Liver (tissue), 8 donors: ENCODE measurements at regions not wholly inside any gene's neighbourhood (a gene's known extent, or its start where the extent isn't known, plus 50 kb on each side); places are given as distances from the start of the nearest gene placed in this dataset.

Experiments used
- DNase-seq: peaks from one replicate; pipeline ENCODE4 v3.0.0-alpha.2; 2017; ENCODE audit warnings: low spot score
- H3K27ac ChIP-seq, 2 donors: one replicate each; pipeline ENCODE4 v1.7.0; 2013; ENCODE audit warnings: inconsistent platforms in 2 of 2, low read length in 2 of 2, control low read depth in 1 of 2, low read depth in 1 of 2, mild to moderate bottlenecking in 1 of 2
- H3K27me3 ChIP-seq, 4 donors: one replicate each; pipeline versions ENCODE4 v1.6.1 to v1.7.0; 2013; ENCODE audit warnings: low read length in 3 of 4, inconsistent platforms in 1 of 4, mild to moderate bottlenecking in 1 of 4, moderate library complexity in 1 of 4; ENCODE audit not compliant: control insufficient read depth in 4 of 4, insufficient read depth in 4 of 4
- H3K36me3 ChIP-seq, 4 donors: one replicate each; pipeline versions ENCODE4 v1.6.1 to v1.7.0; 2013; ENCODE audit warnings: low read length in 3 of 4, mild to moderate bottlenecking in 3 of 4, low read depth in 1 of 4, moderate library complexity in 1 of 4; ENCODE audit not compliant: control insufficient read depth in 4 of 4, insufficient read depth in 3 of 4
- H3K4me1 ChIP-seq, 4 donors: one replicate each; pipeline versions ENCODE4 v1.6.1 to v1.7.0; 2013; ENCODE audit warnings: low read length in 3 of 4, mild to moderate bottlenecking in 3 of 4, moderate library complexity in 1 of 4; ENCODE audit not compliant: control insufficient read depth in 4 of 4, insufficient read depth in 4 of 4
- H3K4me3 ChIP-seq, 3 donors: one replicate each; pipeline versions ENCODE4 v1.6.1 to v1.7.0; 2013; ENCODE audit warnings: low read length in 3 of 3, control low read depth in 1 of 3, low read depth in 1 of 3, mild to moderate bottlenecking in 1 of 3
- H3K9ac ChIP-seq, 2 donors: one replicate each; pipeline ENCODE4 v1.7.0; 2013; ENCODE audit warnings: low read length in 2 of 2, mild to moderate bottlenecking in 2 of 2, moderate library complexity in 2 of 2, control low read depth in 1 of 2, low read depth in 1 of 2
- H3K9me3 ChIP-seq, 4 donors: one replicate each; pipeline versions ENCODE4 v1.6.1 to v1.7.0; 2013; ENCODE audit warnings: low read length in 3 of 4; ENCODE audit not compliant: control insufficient read depth in 4 of 4
- ATF3 ChIP-seq: IDR thresholded peaks from 2 replicates; pipeline ENCODE4 v1.6.1; 2016; ENCODE audit warnings: antibody characterized with exemption
- EGR1 ChIP-seq, 2 donors: IDR thresholded peaks; 2 replicates each; pipeline ENCODE4 v1.6.1; 2016 to 2018; ENCODE audit warnings: antibody characterized with exemption in 2 of 2, low read depth in 2 of 2
- FOXA1 ChIP-seq: IDR thresholded peaks from 2 replicates; pipeline ENCODE4 v1.6.1; 2016; ENCODE audit warnings: antibody characterized with exemption
- FOXA2 ChIP-seq: IDR thresholded peaks from 2 replicates; pipeline ENCODE4 v1.6.1; 2016; ENCODE audit warnings: antibody characterized with exemption
- GABPA ChIP-seq, 2 donors: IDR thresholded peaks in 1 of 2; conservative IDR thresholded peaks in 1 of 2; 2 replicates each; pipeline ENCODE4 v1.6.1; 2016; ENCODE audit warnings: antibody characterized with exemption in 2 of 2, mild to moderate bottlenecking in 1 of 2, moderate library complexity in 1 of 2
- HNF4A ChIP-seq, 2 donors: conservative IDR thresholded peaks; 2 replicates each; pipeline ENCODE4 v1.6.1; 2016; ENCODE audit warnings: antibody characterized with exemption in 2 of 2, mild to moderate bottlenecking in 2 of 2
- HNF4G ChIP-seq: IDR thresholded peaks from 2 replicates; pipeline ENCODE4 v1.6.1; 2016; ENCODE audit warnings: antibody characterized with exemption
- JUND ChIP-seq, 2 donors: IDR thresholded peaks; 2 replicates each; pipeline ENCODE4 v1.6.1; 2016; ENCODE audit warnings: antibody characterized with exemption in 2 of 2
- NR2F2 ChIP-seq: IDR thresholded peaks from 2 replicates; pipeline ENCODE4 v1.6.1; 2016; ENCODE audit warnings: antibody characterized with exemption
- RAD21 ChIP-seq, 2 donors: IDR thresholded peaks; 2 replicates each; pipeline ENCODE4 v1.6.1; 2016; ENCODE audit warnings: antibody characterized with exemption in 2 of 2, mild to moderate bottlenecking in 2 of 2
- RXRA ChIP-seq, 2 donors: IDR thresholded peaks; 2 replicates each; pipeline ENCODE4 v1.6.1; 2017 to 2018; ENCODE audit warnings: antibody characterized with exemption in 2 of 2, mild to moderate bottlenecking in 1 of 2
- TAF1 ChIP-seq: conservative IDR thresholded peaks from 2 replicates; pipeline ENCODE4 v1.6.1; 2016; ENCODE audit warnings: antibody characterized with exemption, mild to moderate bottlenecking
- YY1 ChIP-seq: IDR thresholded peaks from 2 replicates; pipeline ENCODE4 v1.6.1; 2016; ENCODE audit warnings: antibody characterized with exemption, mild to moderate bottlenecking
- whole genome bisulfite sequencing: extraction: QIAGEN DNeasy Blood & Tissue Kit; methylation state at CpG from one replicate; pipeline ENCODE4 v1.1.7; 2013; 5-methylcytosine and 5-hydroxymethylcytosine counted together
- TF ChIP-seq, protein P1 (sequence below): IDR thresholded peaks from 2 replicates; pipeline ENCODE4 v1.6.1; 2016; ENCODE audit warnings: antibody characterized with exemption
- TF ChIP-seq, protein P2 (sequence below): IDR thresholded peaks from 2 replicates; pipeline ENCODE4 v1.6.1; 2016; ENCODE audit warnings: antibody characterized with exemption
- TF ChIP-seq, protein P3 (sequence below): fragments of 150-350 bp; IDR thresholded peaks from 2 replicates; pipeline ENCODE4 v1.5.1; 2017; ENCODE audit warnings: improper control_type of control experiment, low read depth, low read length; ENCODE audit not compliant: missing input control
- donor health status: healthy.
- donor health status: healthy.
- donor health status: healthy.
- donor health status: healthy.
- donor health status: healthy.

DNA sequence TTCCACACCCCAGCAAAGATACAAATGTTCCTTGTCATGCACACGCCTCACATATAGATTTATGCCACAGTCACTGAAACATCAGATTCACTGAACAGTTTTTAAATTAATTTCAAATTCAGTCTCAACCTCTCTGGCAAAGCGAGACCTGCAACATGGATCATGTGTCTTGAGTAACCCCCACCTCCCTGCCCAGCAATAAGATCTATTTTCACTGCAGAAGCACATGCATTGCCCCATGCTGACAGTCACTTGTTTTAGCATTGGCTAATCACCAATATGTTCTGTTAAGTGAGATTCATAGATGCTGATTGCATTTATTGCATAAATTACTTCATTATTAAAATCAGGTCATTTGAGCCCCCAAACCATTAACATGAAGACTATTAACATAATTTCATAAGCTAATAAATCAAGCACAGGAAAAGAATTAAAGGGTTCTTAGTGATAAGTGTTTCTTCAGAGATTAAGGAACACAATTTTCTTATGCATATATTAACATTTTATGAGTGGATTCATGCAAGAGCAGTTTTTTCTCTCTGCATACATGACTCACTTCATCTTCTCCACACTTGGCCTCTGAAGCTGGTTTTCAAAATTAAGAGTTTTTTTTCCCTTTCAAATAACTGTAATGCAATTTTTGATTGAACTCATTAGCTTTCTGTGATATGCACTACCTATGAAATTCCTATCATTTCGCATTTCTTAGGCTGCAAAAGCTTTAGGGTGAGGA lies 173.2 kb upstream of the SOX4 start:
- Histone ChIP-seq H3K9me3 (no peaks in the 10 kb centered on the region), H3K36me3 (no peaks in the 10 kb centered on the region), H3K4me1 (no peaks in the 10 kb centered on the region), H3K4me3 (no peak overlapping the region), H3K27ac (no peak overlapping the region), H3K9ac (no peak overlapping the region), H3K27me3 (no peaks in the 10 kb centered on the region)
- no peak for DNase-seq
- WGBS = 85% methylated on average over 3 of the region's 3 CpGs
- TF ChIP-seq ATF3 (no peak), HNF4G (no peak), TAF1 (no peak)

DNA sequence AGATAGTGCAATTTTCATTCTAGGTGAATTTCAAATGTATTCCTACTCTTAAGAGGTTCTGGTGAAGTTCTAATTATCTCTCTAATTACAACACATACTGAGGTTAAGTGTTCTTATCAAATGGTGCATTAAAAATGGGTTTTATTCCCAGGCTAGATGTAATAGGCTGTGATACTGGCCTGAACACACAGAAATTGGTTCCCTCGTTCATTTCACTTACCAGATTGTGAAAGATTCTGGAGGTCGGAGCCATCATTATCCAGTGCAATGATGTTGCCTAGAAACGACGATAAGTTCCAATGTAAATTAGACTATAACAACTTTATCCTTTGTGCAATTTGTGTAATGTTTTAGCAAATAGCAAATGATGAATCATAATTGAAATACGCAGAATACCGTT lies 172.6 kb upstream of the SOX4 start:
- 82% methylated on average over 6 of the region's 6 CpGs for WGBS
- DNase-seq = no peak
- TF ChIP-seq EGR1 (IDR thresholded peaks at IDR 0.05; ENCODE audit: low read depth in 2 of 2) (no peak), ATF3 (no peak), HNF4G (no peak), FOXA2 (no peak), HNF4A (conservative IDR thresholded peaks at IDR 0.05) (no peak), JUND (IDR thresholded peaks at IDR 0.05) (no peak), RAD21 (IDR thresholded peaks at IDR 0.05) (no peak), GABPA (IDR thresholded peaks at IDR 0.05 in 1 of 2, conservative IDR thresholded peaks at IDR 0.05 in 1 of 2) (no peak), FOXA1 (no peak), YY1 (no peak), NR2F2 (no peak), RXRA (IDR thresholded peaks at IDR 0.05) (no peak), TAF1 (no peak)
- TF ChIP-seq, protein P1, sequence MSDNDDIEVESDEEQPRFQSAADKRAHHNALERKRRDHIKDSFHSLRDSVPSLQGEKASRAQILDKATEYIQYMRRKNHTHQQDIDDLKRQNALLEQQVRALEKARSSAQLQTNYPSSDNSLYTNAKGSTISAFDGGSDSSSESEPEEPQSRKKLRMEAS = no peak
- TF ChIP-seq, protein P2, sequence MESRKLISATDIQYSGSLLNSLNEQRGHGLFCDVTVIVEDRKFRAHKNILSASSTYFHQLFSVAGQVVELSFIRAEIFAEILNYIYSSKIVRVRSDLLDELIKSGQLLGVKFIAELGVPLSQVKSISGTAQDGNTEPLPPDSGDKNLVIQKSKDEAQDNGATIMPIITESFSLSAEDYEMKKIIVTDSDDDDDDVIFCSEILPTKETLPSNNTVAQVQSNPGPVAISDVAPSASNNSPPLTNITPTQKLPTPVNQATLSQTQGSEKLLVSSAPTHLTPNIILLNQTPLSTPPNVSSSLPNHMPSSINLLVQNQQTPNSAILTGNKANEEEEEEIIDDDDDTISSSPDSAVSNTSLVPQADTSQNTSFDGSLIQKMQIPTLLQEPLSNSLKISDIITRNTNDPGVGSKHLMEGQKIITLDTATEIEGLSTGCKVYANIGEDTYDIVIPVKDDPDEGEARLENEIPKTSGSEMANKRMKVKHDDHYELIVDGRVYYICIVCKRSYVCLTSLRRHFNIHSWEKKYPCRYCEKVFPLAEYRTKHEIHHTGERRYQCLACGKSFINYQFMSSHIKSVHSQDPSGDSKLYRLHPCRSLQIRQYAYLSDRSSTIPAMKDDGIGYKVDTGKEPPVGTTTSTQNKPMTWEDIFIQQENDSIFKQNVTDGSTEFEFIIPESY = no peak
- TF ChIP-seq, protein P3, sequence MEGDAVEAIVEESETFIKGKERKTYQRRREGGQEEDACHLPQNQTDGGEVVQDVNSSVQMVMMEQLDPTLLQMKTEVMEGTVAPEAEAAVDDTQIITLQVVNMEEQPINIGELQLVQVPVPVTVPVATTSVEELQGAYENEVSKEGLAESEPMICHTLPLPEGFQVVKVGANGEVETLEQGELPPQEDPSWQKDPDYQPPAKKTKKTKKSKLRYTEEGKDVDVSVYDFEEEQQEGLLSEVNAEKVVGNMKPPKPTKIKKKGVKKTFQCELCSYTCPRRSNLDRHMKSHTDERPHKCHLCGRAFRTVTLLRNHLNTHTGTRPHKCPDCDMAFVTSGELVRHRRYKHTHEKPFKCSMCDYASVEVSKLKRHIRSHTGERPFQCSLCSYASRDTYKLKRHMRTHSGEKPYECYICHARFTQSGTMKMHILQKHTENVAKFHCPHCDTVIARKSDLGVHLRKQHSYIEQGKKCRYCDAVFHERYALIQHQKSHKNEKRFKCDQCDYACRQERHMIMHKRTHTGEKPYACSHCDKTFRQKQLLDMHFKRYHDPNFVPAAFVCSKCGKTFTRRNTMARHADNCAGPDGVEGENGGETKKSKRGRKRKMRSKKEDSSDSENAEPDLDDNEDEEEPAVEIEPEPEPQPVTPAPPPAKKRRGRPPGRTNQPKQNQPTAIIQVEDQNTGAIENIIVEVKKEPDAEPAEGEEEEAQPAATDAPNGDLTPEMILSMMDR = no peak
- Histone ChIP-seq H3K27me3 (no peaks in the 10 kb centered on the region), H3K4me3 (no peak overlapping the region), H3K27ac (no peak overlapping the region), H3K4me1 (no peaks in the 10 kb centered on the region), H3K36me3 (no peaks in the 10 kb centered on the region), H3K9me3 (no peaks in the 10 kb centered on the region), H3K9ac (no peak overlapping the region)
